Activated T-cell treated with anti-CD3 and anti-CD28 coated beads, Interleukin-2, amount 50 U/mL, for 48 hours (primary cell): ENCODE measurements at regions not wholly inside any gene's neighbourhood (a gene's known extent, or its start where the extent isn't known, plus 50 kb on each side); places are given as distances from the start of the nearest gene placed in this dataset.
"Not testable (repeated sequence)": the region's sequence is repeated elsewhere in the genome, so short reads cannot be mapped to it uniquely, and the experiment has no call there.

Experiments
- DNase-seq, 2 experiments: peaks; one replicate each; pipeline ENCODE4 v3.0.0-alpha.2; 2020

GRCh38 chr16:55017321-55017720, 86.7 kb downstream of the IRX5 start:
- DNase-seq, result no peak

GRCh38 chr16:55018881-55019280, 88.2 kb downstream of the IRX5 start:
- DNase-seq, result no peak

- DNase-seq, result no peak
Observed at GRCh38 chr16:55019419-55020131, 88.9 kb downstream of the IRX5 start.

- no peak for DNase-seq
Observed at GRCh38 chr16:55021595-55022475, 91.2 kb downstream of the IRX5 start.

GRCh38 chr16:55027260-55027659, 96.6 kb downstream of the IRX5 start:
- not testable (repeated sequence) for DNase-seq

GRCh38 chr16:55029509-55029908, 98.8 kb downstream of the IRX5 start:
- DNase-seq, result no peak

GRCh38 chr16:55030944-55031343, 100.3 kb downstream of the IRX5 start:
- DNase-seq, result no peak

- no peak for DNase-seq
Observed at GRCh38 chr16:55031481-55031880, 100.8 kb downstream of the IRX5 start.

GRCh38 chr16:55033225-55034156, 102.8 kb downstream of the IRX5 start:
- no peak for DNase-seq

GRCh38 chr16:55035029-55035428, 104.4 kb downstream of the IRX5 start:
- DNase-seq, result peak; percentile 56 to 61

- no peak for DNase-seq
Observed at GRCh38 chr16:55035956-55036355, 105.3 kb downstream of the IRX5 start.

GRCh38 chr16:55036371-55036821, 105.7 kb downstream of the IRX5 start:
- no peak for DNase-seq

GRCh38 chr16:55037046-55037445, 106.4 kb downstream of the IRX5 start:
- no peak for DNase-seq

GRCh38 chr16:55037966-55038365, 107.3 kb downstream of the IRX5 start:
- DNase-seq, result no peak

GRCh38 chr16:55039042-55039441, 108.4 kb downstream of the IRX5 start:
- no peak for DNase-seq

- DNase-seq, result no peak
Observed at GRCh38 chr16:55039511-55039910, 108.8 kb downstream of the IRX5 start.

- no peak for DNase-seq
Observed at GRCh38 chr16:55039931-55040330, 109.3 kb downstream of the IRX5 start.

- no peak for DNase-seq
Observed at GRCh38 chr16:55040366-55041086, 109.9 kb downstream of the IRX5 start.

GRCh38 chr16:55041540-55042234, 111.0 kb downstream of the IRX5 start:
- DNase-seq, result no peak

GRCh38 chr16:55042556-55043432, 112.1 kb downstream of the IRX5 start:
- no peak for DNase-seq

GRCh38 chr16:55043499-55043898, 112.8 kb downstream of the IRX5 start:
- no peak for DNase-seq
